ENCODE measurements at regions not wholly inside any gene's neighbourhood (a gene's known extent, or its start where the extent isn't known, plus 50 kb on each side); places are given as distances from the start of the nearest gene placed in this dataset.

- no peak for TF ChIP-seq RAD21 (conservative IDR thresholded peaks at IDR 0.05)
- TF ChIP-seq EZH2 (IDR thresholded peaks at IDR 0.05; ENCODE audit: borderline replicate concordance, insufficient read depth, low read length, poor library complexity, severe bottlenecking), result no peak
Observed at GRCh38 chr10:129023082-129023481, 444.0 kb upstream of the MGMT start.
